ENCODE measurements at regions not wholly inside any gene's neighbourhood (a gene's known extent, or its start where the extent isn't known, plus 50 kb on each side); places are given as distances from the start of the nearest gene placed in this dataset.

DNA sequence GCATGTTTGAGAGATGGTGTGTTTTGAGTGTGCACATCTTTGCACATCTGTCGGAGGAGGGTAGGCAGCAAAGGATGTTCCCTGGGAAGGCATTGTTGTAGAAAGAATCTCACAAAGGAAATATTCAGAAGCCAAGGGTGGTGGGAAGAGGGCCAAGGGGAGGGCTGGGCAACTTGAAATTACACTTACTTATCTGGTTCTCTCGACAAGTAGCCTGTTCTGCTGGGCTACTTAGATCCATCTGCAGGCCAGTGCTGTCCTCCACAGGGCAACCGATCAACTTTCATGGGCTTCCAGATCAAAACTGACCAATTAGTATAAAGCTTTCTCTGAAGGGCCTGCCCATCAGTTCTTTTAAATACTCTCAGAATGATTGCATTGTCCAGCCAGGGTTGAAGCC lies 495.2 kb downstream of the GADD45G start:
- Mint-ChIP-seq H3K4me1 (ENCODE audit: low read depth, unreplicated experiment) (peaks cover 7% of the 10 kb centered on the region), H3K36me3 (ENCODE audit: unreplicated experiment) (no peaks in the 10 kb centered on the region), H3K27ac (ENCODE audit: unreplicated experiment) (no peak overlapping the region), H3K4me3 (ENCODE audit: unreplicated experiment) (no peak overlapping the region), H3K27me3 (ENCODE audit: unreplicated experiment) (peaks cover 10% of the 10 kb centered on the region), H3K9me3 (ENCODE audit: unreplicated experiment) (peaks cover 13% of the 10 kb centered on the region)
- DNase-seq: no peak
- TF ChIP-seq CTCF (IDR thresholded peaks at IDR 0.05; ENCODE audit: partially characterized antibody, unreplicated experiment): no peak

- no peak overlapping the region for H3K4me3 Mint-ChIP-seq (ENCODE audit: unreplicated experiment)
- TF ChIP-seq CTCF (IDR thresholded peaks at IDR 0.05; ENCODE audit: partially characterized antibody, unreplicated experiment): peak; percentile 77
- no peak overlapping the region for H3K27ac Mint-ChIP-seq (ENCODE audit: unreplicated experiment)
- H3K27me3 Mint-ChIP-seq (ENCODE audit: unreplicated experiment): peaks cover 2% of the 10 kb centered on the region
- no peaks in the 10 kb centered on the region for H3K36me3 Mint-ChIP-seq (ENCODE audit: unreplicated experiment)
- peaks cover 8% of the 10 kb centered on the region for H3K4me1 Mint-ChIP-seq (ENCODE audit: low read depth, unreplicated experiment)
- peak; percentile 78 for DNase-seq
- H3K9me3 Mint-ChIP-seq (ENCODE audit: unreplicated experiment): no peaks in the 10 kb centered on the region
Observed at GRCh38 chr9:90102292-90102901, 497.6 kb downstream of the GADD45G start.

GRCh38 chr9:90103771-90104170 lies 499.0 kb downstream of the GADD45G start:
- no peak for DNase-seq
- no peak for TF ChIP-seq CTCF (IDR thresholded peaks at IDR 0.05; ENCODE audit: partially characterized antibody, unreplicated experiment)
- H3K9me3 Mint-ChIP-seq (ENCODE audit: unreplicated experiment): no peaks in the 10 kb centered on the region
- H3K4me3 Mint-ChIP-seq (ENCODE audit: unreplicated experiment): no peak overlapping the region
- H3K27ac Mint-ChIP-seq (ENCODE audit: unreplicated experiment): no peak overlapping the region
- peaks cover 2% of the 10 kb centered on the region for H3K27me3 Mint-ChIP-seq (ENCODE audit: unreplicated experiment)
- H3K36me3 Mint-ChIP-seq (ENCODE audit: unreplicated experiment): no peaks in the 10 kb centered on the region
- peaks cover 16% of the 10 kb centered on the region for H3K4me1 Mint-ChIP-seq (ENCODE audit: low read depth, unreplicated experiment)

- Mint-ChIP-seq H3K4me1 (ENCODE audit: low read depth, unreplicated experiment) (peaks cover 15% of the 10 kb centered on the region), H3K27ac (ENCODE audit: unreplicated experiment) (no peak overlapping the region), H3K9me3 (ENCODE audit: unreplicated experiment) (peaks cover 2% of the 10 kb centered on the region), H3K27me3 (ENCODE audit: unreplicated experiment) (peaks cover 2% of the 10 kb centered on the region), H3K4me3 (ENCODE audit: unreplicated experiment) (no peak overlapping the region), H3K36me3 (ENCODE audit: unreplicated experiment) (peaks cover 6% of the 10 kb centered on the region)
- no peak for TF ChIP-seq CTCF (IDR thresholded peaks at IDR 0.05; ENCODE audit: partially characterized antibody, unreplicated experiment)
- DNase-seq: no peak
Observed at GRCh38 chr9:90105773-90106172, 501.0 kb downstream of the GADD45G start.

GRCh38 chr9:90107040-90107725 lies 502.4 kb downstream of the GADD45G start:
- peaks cover 6% of the 10 kb centered on the region for H3K36me3 Mint-ChIP-seq (ENCODE audit: unreplicated experiment)
- H3K27me3 Mint-ChIP-seq (ENCODE audit: unreplicated experiment): peaks cover 2% of the 10 kb centered on the region
- peaks cover 10% of the 10 kb centered on the region for H3K4me1 Mint-ChIP-seq (ENCODE audit: low read depth, unreplicated experiment)
- no peak for DNase-seq
- H3K4me3 Mint-ChIP-seq (ENCODE audit: unreplicated experiment): no peak overlapping the region
- H3K27ac Mint-ChIP-seq (ENCODE audit: unreplicated experiment): no peak overlapping the region
- no peak for TF ChIP-seq CTCF (IDR thresholded peaks at IDR 0.05; ENCODE audit: partially characterized antibody, unreplicated experiment)
- peaks cover 2% of the 10 kb centered on the region for H3K9me3 Mint-ChIP-seq (ENCODE audit: unreplicated experiment)

Measured in glutamatergic neuron (in vitro differentiated cells).